Left forelimb (tissue), 1 donor: ENCODE measurements at regions not wholly inside any gene's neighbourhood (a gene's known extent, or its start where the extent isn't known, plus 50 kb on each side); places are given as distances from the start of the nearest gene placed in this dataset.
"Not testable (repeated sequence)": the region's sequence is repeated elsewhere in the genome, so short reads cannot be mapped to it uniquely, and the experiment has no call there.

Experiments
- DNase-seq: peaks from one replicate; pipeline ENCODE4 v3.0.0-alpha.2; 2018; ENCODE audit warnings: low spot score

DNA sequence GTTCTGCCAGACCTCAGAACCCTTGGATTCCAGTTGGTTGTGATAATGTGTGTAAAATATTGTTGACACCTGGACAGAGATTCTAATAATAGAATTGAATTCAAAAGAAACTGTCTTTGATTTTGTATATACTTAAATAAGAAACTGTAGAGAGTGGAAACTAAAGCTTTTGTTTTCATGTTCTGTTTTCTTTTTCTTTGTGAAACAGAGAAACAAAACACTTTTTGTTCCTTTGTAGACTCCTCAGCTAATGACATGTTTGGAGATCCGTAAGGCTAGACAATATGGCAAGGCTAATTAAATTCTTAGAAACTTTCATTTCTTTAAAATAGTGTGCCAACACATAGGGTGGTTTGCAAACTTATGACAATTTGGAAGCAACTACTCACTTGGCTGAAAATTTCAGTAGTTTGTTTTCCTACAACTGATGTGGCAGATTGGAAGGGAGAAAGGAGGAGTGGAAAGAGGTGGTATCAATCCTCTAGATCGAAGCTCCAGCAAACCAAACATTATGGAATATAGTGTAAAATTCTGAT is 90.9 kb upstream of the FAT1 start:
- DNase-seq: no peak

- no peak for DNase-seq
These were observed 95.9 kb upstream of the FAT1 start for GRCh38 chr4:186819342-186820086.

- no peak for DNase-seq
These were observed 96.8 kb upstream of the FAT1 start for GRCh38 chr4:186820391-186820891.

- no peak for DNase-seq
These were observed 100.3 kb upstream of the FAT1 start for GRCh38 chr4:186823989-186824388.

- no peak for DNase-seq
These were observed 101.4 kb upstream of the FAT1 start for GRCh38 chr4:186825069-186825468.

DNA sequence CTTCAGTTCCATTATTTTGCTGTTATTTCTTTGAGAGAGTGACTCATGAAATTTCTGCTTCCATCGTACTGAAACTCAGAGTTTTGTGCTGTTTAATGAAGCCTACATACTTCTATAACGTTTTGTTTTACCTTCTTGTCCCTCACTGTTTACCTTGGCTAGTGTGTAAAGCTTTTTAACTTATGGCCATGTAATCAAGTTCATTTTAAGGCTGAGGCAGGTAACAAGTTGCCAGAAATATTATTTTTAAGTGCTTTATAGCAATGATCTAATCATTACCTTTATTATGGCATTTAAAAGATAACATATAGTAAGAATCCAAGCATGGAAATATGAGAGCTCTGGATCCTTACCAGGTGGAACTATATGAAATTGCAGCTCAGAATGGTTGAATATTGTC is 102.3 kb upstream of the FAT1 start:
- DNase-seq: no peak

DNA sequence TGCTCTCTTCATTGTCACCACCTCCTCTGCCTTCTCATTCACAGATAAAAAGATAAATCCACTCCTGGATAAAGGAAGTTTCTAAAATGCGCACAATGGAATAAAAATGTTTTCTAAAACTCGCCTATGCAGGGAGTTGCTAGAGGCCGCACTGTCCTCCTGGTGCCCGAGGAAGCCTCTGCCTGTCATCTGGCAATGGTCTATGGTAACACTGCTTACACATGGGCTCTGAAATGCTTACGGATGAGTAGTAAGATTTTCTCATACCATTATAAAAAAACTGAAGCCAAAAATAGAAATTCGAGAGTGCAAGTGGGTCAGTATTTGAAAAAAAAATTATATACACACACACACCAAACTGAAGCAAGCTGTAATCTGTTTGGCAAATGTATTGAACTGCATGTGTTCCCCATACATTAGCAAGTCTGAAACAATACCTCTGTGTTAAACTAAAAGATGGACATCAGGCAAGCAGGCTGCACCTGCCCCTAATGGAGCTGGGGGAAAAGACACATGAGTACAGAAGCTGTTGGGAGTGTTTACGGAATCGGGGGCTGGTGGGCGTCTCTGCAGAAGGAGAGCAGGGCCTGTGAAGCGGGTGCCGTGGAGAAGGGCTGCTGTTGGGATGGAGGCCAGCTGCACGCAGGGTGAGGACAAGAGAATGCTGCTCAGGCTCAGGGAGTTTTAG is 103.3 kb upstream of the FAT1 start:
- no peak for DNase-seq

DNA sequence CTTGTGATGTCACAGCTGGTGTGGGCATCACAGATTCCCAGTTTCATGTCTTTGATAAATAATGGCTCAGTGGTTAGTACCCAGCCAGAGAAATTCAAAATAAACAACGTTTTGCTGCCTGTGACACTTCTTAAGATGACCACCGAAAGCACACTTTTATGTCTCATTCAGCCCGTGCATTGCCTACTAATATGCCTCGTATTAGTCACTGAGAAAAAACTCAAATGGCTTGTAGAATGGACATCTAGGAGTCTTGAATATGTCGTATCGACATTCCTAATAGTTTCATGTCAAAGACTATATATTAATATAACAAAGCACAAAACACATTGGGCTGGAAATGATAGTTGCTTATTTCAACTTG is 103.9 kb upstream of the FAT1 start:
- DNase-seq: no peak

- DNase-seq: no peak
These were observed 105.4 kb upstream of the FAT1 start for GRCh38 chr4:186829097-186829496.

DNA sequence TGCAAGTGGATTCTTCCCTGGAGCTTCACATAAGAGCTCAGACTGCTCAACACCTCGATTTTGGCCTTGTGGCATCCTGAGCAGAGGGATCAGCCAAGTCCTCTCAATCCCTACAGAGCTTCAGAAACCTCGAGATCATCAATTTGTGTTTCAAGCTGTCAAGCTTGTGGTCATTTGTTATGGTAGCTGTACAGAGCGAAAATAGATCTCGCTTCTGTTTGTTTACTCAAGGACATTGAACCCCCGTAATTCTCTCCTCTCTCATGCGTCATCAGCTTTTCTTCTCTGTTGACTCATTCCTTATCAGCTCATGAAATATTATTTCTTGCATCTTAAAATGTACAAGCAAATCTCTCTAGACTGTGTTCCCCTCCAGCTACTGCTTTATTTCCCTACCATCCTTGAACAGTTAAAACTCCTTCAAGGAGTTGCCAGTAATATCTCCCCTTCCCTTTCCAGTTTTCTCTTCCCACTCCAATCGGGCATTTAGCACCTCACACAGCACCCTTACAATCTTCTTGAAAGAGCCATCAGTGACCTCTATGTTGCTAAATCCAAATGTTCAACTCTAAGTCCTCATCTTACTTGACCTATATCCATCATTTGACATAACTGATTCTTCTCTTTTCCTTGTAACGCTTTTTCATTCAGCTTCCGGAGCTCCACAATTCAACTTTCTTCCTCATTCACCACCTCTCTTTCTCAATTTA is 106.2 kb upstream of the FAT1 start:
- no peak for DNase-seq

GRCh38 chr4:186831574-186831973 is 107.9 kb upstream of the FAT1 start:
- no peak for DNase-seq

DNA sequence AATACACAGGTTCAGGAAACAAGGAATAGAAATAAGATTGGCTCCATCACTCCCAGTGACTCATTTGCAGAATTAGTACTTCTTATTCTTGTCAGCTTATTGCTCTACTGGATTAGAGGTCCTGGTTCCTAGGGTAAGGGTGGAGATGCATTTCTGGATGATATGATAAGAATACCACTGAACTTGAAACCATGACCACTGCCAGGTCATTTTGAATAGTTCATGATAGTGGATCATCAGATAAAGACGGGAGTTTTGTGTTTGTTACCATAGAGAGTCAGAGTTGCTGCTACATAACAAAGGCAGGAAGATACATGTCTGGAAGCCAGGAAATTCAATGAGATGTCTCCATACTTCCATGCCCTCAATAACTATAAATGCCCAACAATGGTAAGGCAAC is 109.2 kb upstream of the FAT1 start:
- DNase-seq: no peak

GRCh38 chr4:186837463-186837862 is 113.8 kb upstream of the FAT1 start:
- DNase-seq: not testable (repeated sequence)

- DNase-seq: no peak
These were observed 114.6 kb upstream of the FAT1 start for GRCh38 chr4:186838295-186838694.

- no peak for DNase-seq
These were observed 115.7 kb upstream of the FAT1 start for GRCh38 chr4:186839122-186840037.

DNA sequence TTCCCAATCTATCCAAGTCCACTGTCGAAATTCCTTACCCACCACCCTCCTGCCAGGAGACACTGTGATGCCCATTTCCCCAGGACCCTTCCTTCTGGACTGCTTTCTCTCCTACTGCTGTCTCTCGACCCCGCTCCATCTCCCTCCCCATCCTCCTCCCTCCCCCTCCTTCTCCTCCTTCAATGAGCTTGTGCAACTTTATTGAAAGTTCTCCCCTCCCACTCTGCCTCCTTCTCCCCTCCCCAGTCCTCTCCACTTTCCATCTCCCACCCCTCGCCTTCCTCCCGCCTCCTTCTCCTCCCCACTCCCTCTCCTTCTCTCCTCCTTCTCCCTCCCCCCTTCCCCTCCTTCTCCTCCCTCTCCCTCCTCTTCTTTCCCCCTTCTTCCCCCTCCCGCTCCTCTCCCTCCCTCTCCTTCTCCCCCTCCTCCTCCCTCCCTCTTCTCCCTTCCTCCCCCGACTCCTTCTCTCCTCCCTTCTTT is 116.6 kb upstream of the FAT1 start:
- DNase-seq: no peak

GRCh38 chr4:186840771-186841301 is 117.2 kb upstream of the FAT1 start:
- DNase-seq: no peak

- no peak for DNase-seq
These were observed 120.5 kb upstream of the FAT1 start for GRCh38 chr4:186844059-186844681.

DNA sequence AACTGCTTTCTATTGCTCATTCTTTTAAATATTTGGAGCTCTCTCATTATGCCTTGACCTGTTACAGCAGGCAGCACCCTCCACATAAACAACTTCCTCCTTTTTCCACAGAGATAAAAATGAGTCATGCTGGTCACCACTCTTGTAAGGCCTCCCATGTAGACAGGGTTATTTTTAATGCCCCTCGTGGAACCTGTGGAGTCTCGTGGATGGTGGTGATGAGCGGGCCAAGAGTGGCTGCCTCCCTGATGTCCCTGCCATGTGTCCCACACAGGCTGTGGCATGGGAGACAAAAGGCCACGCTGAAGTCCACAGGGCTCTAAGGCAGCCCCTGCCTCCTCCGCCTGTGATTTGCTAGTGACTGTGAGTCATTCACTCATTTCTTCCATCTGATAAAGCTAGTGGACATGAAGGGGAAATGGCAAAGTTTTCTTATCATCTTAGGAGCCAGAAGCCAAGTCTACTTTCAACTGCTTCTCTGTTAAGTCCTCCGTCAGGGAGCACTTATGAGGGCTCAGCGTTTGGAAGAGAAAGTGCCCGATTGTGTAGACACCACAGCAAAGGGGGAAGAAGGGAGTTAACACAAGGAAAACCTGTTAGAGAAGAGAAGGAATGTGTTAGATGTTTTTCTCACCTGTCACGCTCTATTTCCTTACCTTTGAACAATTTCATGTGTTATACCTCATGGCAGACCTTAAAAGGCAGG is 121.6 kb upstream of the FAT1 start:
- no peak for DNase-seq

DNA sequence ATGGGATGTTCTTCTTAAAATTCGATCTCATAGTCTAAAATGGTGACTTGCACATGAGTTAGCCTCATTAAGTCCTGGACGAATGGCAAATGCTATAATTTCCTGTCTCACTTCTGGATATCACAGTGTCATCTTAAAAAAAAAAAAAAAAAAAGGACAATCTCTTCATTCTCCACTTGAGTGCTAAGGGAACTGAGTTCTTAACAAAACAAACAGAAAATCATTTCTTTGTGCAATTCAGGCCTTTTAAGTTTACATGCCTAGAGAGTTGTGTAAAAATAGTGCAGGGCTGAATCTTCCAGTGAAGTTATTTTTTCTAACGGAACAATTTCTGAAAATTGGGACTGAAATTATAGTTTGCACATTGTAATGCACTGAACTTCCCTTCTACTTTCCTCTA is 122.8 kb upstream of the FAT1 start:
- no peak for DNase-seq
